HG03135 (cell line): ENCODE measurements at regions not wholly inside any gene's neighbourhood (a gene's known extent, or its start where the extent isn't known, plus 50 kb on each side); places are given as distances from the start of the nearest gene placed in this dataset.
"Not testable (repeated sequence)": the region's sequence is repeated elsewhere in the genome, so short reads cannot be mapped to it uniquely, and the experiment has no call there.

Experiments
- ATAC-seq: cut with Tn5 transposase; IDR thresholded peaks from one replicate; pipeline ENCODE4 v1.9.1; 2021; ENCODE audit warnings: mild to moderate bottlenecking, moderate library complexity; ENCODE audit not compliant: unreplicated experiment

- not testable (repeated sequence) for ATAC-seq
These were observed 56.0 kb upstream of the CACNA2D1 start for GRCh38 chr7:82499546-82499945.

DNA sequence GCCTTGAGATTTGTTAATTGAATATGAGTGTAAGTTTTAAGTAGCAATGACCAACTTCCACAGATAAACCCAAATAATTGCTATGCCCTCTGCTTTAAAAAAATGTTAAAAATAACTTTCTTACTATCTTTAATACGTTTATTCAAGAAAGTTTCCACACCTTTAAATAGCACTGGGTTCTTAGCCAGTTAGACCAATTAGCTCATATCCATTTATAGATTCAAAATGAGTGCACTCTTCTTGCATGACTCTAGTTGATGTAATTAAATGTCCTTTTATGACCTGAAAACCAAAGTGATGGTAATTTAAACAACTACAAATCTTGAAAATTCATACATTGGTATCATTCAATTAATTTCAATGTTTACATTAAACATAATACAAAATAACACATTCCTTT is 50.8 kb upstream of the CACNA2D1 start:
- ATAC-seq, result no peak
